ENCODE measurements at regions not wholly inside any gene's neighbourhood (a gene's known extent, or its start where the extent isn't known, plus 50 kb on each side); places are given as distances from the start of the nearest gene placed in this dataset.
A peak's percentile ranks its signal among the peaks of the same experiment; 100 is the strongest.

DNA sequence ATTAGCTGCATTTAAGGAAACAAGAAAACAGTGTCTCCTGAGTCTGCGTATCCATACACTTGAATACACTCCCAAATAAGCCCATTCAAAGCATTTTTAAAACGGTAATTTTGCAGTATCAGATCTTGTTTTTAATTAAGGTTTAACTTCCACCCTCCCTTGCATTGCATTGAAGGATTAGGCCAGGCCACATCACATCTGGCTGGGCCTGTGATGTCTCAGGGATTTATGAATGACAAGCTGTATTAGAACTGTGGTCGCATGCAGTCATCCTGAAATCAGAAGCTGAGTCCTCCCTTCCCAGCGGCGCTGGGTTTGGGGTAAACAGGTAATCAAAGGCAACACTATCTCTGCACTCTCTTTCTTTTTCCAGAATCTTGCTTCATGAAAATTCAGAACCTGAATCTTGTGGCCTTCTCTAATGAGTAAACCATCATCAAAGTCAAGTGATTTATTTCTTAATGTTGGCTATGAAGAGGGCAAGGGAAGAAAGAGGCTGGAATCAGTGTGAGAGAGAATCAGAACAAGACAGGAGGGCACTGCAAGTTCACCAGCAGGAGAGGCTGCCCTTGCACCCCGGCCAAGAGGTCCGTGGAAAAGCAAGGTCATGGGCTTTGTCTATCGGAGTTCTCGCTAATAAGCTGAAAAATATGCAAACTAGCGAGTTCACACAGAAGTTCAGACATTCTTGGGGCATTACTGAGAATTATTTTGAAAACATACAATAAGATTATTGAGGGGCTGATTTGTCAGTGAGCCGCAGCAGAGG, 80.0 kb upstream of the ZSWIM6 start:
- H3K4me1 Mint-ChIP-seq (ENCODE audit: low read depth in 2 of 2): no peaks in the 10 kb centered on the region
- no peak overlapping the region for H3K4me3 Mint-ChIP-seq
- H3K27me3 Mint-ChIP-seq: peaks cover 11 to 31% of the 10 kb centered on the region in 2 donors
- DNase-seq (ENCODE audit: low spot score): no peak
- no peak for ATAC-seq
- no peaks in the 10 kb centered on the region for H3K9me3 Mint-ChIP-seq
- H3K36me3 Mint-ChIP-seq: no peaks in the 10 kb centered on the region
- H3K27ac Mint-ChIP-seq: no peak overlapping the region

DNA sequence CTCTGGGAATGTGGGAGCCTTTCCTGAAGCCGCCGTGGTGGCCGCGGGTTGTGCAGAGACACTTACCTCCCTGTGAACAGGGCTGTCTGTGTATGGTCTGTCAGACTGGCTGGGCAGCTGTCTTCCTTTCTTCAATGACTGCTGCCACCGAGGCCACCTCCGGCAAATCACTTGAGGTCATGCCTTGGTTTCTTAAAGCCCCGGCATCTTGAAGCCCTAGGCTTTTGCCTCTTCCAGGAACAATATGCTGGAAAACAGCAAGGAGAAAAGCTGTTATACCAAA, 79.5 kb upstream of the ZSWIM6 start:
- H3K27ac Mint-ChIP-seq: no peak overlapping the region
- H3K4me3 Mint-ChIP-seq: no peak overlapping the region
- no peaks in the 10 kb centered on the region for H3K36me3 Mint-ChIP-seq
- DNase-seq (ENCODE audit: low spot score) (no peak), ATAC-seq (no peak)
- no peaks in the 10 kb centered on the region for H3K4me1 Mint-ChIP-seq (ENCODE audit: low read depth in 2 of 2)
- peaks cover 11 to 31% of the 10 kb centered on the region in 2 donors for H3K27me3 Mint-ChIP-seq
- H3K9me3 Mint-ChIP-seq: no peaks in the 10 kb centered on the region

DNA sequence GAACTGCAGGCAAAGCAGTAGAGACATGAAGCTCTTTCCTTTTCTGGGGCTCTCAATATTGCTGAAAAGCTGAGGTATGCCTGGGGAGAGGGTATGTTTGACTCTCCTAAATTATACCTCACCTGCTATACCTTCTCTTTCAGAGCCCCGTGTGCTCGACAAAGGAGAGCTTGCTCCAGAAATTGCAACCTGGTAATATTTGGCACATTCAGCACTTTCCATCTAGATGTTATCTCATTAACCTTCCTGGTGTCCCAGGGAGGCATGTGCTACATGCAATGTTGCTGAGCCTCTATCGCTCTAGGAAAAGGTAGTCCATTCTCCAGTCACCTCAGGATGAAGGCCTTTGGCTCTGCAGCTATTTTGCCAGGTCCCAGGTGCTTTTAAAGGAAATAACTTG, 78.5 kb upstream of the ZSWIM6 start:
- Mint-ChIP-seq H3K4me1 (ENCODE audit: low read depth in 2 of 2) (no peaks in the 10 kb centered on the region), H3K36me3 (no peaks in the 10 kb centered on the region), H3K9me3 (no peaks in the 10 kb centered on the region), H3K4me3 (no peak overlapping the region), H3K27ac (no peak overlapping the region), H3K27me3 (peaks cover 11 to 31% of the 10 kb centered on the region in 2 donors)
- DNase-seq (ENCODE audit: low spot score) (no peak), ATAC-seq (no peak)

DNA sequence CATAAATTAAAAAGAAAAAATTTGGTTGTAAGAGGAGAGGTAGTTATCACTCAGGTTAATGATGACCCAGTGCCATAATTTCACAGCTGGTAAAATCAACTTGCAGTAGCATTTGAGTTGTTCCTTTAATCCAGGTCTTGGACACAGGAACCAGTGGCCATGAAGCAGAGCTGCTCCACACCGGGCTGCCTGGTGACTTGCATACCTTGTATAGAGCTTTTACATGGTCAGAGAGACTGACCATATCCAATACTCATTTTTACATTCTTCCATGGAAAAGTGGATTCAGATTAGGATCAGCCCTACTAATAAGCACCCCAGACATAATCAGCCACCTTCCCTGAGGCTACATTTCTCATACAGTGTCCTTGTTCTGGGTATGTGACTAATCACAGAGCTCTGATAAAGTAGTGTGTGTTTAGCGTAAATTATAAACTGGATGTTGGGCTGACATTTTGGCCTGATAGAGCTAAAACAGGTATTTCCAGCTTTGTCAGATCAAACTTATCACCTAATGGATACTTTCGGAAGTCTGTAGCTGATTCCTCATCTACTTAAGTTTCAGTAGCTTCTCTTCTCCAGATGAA, 77.0 kb upstream of the ZSWIM6 start:
- DNase-seq (ENCODE audit: low spot score) (no peak), ATAC-seq (no peak)
- no peaks in the 10 kb centered on the region for H3K4me1 Mint-ChIP-seq (ENCODE audit: low read depth in 2 of 2)
- no peaks in the 10 kb centered on the region for H3K9me3 Mint-ChIP-seq
- peaks cover 13 to 37% of the 10 kb centered on the region in 2 donors for H3K27me3 Mint-ChIP-seq
- no peaks in the 10 kb centered on the region for H3K36me3 Mint-ChIP-seq
- H3K27ac Mint-ChIP-seq: no peak overlapping the region
- no peak overlapping the region for H3K4me3 Mint-ChIP-seq

DNA sequence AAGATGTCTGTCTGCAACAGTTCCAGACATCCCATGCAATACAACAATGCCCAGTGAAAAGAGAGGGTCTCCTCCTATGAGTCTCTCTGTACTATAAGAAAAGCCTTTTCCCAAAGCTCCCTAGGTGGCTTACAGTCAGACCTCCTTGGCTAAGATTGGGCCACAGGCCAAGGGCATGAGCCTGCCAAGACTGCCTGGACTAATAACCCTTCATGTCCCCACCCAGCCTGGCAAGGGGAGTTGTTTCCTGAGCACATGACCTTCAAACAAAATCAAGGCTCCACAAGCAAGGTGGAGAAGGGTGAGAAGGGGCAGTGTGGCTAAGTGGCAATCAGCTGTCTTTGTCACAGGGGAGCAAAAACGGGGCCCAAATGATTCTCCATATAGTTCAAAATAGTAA, 75.6 kb upstream of the ZSWIM6 start:
- Mint-ChIP-seq H3K4me1 (ENCODE audit: low read depth in 2 of 2) (no peaks in the 10 kb centered on the region), H3K9me3 (no peaks in the 10 kb centered on the region), H3K27me3 (peaks cover 15 to 32% of the 10 kb centered on the region in 2 donors)

DNA sequence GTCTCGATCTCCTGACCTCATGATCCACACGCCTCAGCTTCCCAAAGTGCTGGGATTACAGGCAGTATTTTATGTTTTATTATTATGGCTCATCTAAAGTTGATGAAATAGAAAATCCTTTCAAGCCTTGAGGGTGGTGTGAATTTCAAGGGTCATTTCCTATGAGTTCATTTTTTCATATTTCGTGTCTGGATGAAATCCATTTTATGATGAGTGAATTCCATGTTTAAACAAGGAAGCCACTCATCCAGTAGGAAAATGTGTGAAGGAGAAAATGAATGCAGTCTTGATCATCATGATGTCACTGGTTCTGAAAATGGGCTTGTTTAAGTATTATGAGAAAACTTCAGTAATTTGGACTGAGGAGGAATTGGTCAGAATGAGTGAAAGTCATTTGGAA, 74.6 kb upstream of the ZSWIM6 start:
- Mint-ChIP-seq H3K4me3 (no peak overlapping the region), H3K36me3 (no peaks in the 10 kb centered on the region), H3K27ac (no peak overlapping the region), H3K4me1 (ENCODE audit: low read depth in 2 of 2) (no peaks in the 10 kb centered on the region), H3K9me3 (no peaks in the 10 kb centered on the region), H3K27me3 (peaks cover 12 to 27% of the 10 kb centered on the region in 2 donors)
- ATAC-seq (no peak), DNase-seq (ENCODE audit: low spot score) (no peak)

More for the DNA sequence above, 75.6 kb upstream of the ZSWIM6 start:
- no peak for DNase-seq (ENCODE audit: low spot score)
- Mint-ChIP-seq H3K27ac (no peak overlapping the region), H3K4me3 (no peak overlapping the region), H3K36me3 (no peaks in the 10 kb centered on the region)
- peak in 1 of 2 donors; percentile 36 for ATAC-seq

DNA sequence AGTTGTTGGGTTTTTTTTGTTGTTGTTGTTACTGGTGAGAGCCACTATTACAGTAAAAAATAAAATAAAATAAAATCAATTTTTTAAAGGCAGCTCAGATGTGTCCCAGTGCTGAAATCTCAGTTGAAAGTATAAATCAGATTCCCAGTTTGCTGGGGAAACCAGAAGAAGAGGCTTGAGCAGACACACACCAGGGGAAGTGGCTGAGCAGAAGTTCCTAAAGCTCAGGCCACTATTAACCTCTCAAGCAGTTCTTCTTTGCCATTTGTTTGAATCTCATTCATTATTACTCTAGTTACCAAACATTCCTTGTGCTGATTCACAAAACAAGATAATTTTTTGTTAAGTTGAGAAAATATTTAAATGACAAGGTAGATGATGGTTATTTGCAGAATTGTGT, 70.9 kb upstream of the ZSWIM6 start:
- no peak for ATAC-seq
- Mint-ChIP-seq H3K9me3 (no peaks in the 10 kb centered on the region), H3K36me3 (no peaks in the 10 kb centered on the region), H3K27ac (no peak overlapping the region), H3K27me3 (peaks cover 13 to 30% of the 10 kb centered on the region in 2 donors), H3K4me3 (no peak overlapping the region), H3K4me1 (ENCODE audit: low read depth in 2 of 2) (no peaks in the 10 kb centered on the region)
- DNase-seq (ENCODE audit: low spot score): no peak

DNA sequence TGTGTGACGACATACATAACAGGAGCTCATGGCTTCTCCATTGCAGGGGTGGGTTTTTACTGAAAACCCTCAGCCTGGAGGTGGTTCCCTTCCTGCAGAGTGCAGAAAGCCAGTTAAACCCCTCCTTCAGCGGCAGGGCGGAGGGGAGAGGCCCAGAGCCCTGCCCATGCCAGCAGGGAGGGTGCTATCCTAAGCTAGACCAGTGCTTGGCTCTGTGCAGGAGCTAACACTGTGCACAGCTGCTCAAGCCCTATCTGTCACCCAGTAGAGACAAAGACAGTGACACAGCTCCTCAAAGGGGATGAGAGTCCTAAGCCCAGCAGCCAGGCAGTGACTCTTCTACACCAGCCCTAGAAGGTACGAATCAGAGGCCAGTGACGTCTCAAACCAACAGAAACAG, 70.0 kb upstream of the ZSWIM6 start:
- no peaks in the 10 kb centered on the region for H3K4me1 Mint-ChIP-seq (ENCODE audit: low read depth in 2 of 2)
- H3K27ac Mint-ChIP-seq: no peak overlapping the region
- H3K4me3 Mint-ChIP-seq: no peak overlapping the region
- peaks cover 15 to 32% of the 10 kb centered on the region in 2 donors for H3K27me3 Mint-ChIP-seq
- no peak for DNase-seq (ENCODE audit: low spot score)
- H3K36me3 Mint-ChIP-seq: no peaks in the 10 kb centered on the region
- H3K9me3 Mint-ChIP-seq: no peaks in the 10 kb centered on the region
- ATAC-seq: no peak

DNA sequence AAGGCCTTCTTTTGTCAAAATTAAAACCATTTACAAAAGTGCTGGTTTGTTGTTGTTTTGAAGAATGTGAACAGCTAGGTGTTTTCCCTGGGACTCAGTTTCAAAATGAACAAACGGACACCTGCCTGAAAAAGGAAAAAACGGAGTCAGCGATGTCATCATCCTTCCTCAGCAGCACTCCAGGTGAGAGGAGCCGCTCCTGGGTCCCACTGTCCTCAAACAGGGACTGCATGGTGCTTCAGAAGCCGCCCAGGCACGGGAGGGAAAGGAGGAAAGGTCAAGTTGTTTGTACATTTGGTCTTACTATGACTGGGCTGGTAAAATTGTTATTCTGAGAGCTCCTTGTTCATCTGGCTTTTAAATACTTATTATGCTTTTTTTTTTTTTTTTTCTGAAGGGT, 69.0 kb upstream of the ZSWIM6 start:
- Mint-ChIP-seq H3K36me3 (no peaks in the 10 kb centered on the region), H3K4me1 (ENCODE audit: low read depth in 2 of 2) (no peaks in the 10 kb centered on the region), H3K27me3 (peaks cover 20 to 32% of the 10 kb centered on the region in 2 donors), H3K4me3 (no peak overlapping the region), H3K27ac (no peak overlapping the region), H3K9me3 (no peaks in the 10 kb centered on the region)
- no peak for ATAC-seq
- DNase-seq (ENCODE audit: low spot score): no peak

DNA sequence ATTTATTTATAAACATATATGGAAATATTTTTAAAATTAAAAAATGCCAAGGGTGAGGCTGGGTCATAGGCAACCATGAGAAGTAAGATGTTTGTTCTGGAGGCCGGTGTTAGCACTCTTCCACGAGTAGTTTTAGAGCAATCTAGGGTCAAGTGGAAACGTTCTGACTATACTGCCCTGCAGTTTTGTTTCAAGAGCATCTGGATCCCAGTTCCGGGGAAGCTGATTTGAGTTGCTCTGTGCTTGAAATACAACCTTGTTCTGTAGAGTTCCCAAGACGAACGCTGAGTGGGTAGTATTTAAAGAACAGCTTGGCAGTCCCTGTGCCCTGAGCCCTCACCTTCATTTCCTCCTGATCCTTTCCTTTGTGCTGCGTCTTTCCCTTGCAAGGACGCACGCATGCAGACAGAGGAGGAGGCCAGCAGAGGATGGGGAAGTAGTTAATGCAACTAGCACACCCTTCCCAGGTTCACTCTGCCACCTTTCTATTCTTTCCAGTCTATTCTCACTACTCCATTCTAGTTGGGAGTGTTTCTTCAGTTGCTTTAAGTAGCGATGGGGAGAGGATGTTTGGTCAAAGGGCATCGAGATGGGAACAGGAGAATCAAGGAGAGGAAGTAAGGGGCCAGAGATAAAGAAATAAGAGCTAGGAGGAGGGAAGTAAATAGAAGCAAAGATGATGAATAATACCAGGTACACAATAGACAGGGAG, 68.3 kb upstream of the ZSWIM6 start:
- DNase-seq (ENCODE audit: low spot score): no peak
- no peaks in the 10 kb centered on the region for H3K9me3 Mint-ChIP-seq
- no peaks in the 10 kb centered on the region for H3K4me1 Mint-ChIP-seq (ENCODE audit: low read depth in 2 of 2)
- ATAC-seq: no peak
- H3K4me3 Mint-ChIP-seq: no peak overlapping the region
- H3K27ac Mint-ChIP-seq: no peak overlapping the region
- H3K36me3 Mint-ChIP-seq: no peaks in the 10 kb centered on the region
- peaks cover 20 to 32% of the 10 kb centered on the region in 2 donors for H3K27me3 Mint-ChIP-seq

DNA sequence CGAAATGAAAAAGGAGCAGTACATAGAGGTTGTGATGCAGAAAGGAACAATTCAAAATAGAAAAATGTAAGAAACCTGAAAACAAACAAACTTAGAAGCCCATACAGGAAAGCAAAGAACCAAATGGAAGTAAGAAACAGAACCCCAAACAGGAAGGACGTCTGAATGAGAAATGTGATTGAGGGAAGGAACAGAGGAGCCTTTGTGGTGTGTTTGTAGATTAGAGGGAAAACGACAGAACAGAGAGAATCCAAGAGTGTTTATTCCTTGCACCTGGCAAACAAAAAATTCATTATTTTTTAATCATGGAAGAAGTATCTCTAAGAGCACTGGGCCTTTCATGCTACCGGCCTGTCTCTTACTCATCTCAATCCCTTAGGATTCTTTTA, 67.8 kb upstream of the ZSWIM6 start:
- Mint-ChIP-seq H3K9me3 (no peaks in the 10 kb centered on the region), H3K27me3 (peaks cover 22 to 36% of the 10 kb centered on the region in 2 donors), H3K4me3 (no peak overlapping the region), H3K36me3 (no peaks in the 10 kb centered on the region), H3K4me1 (ENCODE audit: low read depth in 2 of 2) (no peaks in the 10 kb centered on the region), H3K27ac (no peak overlapping the region)
- ATAC-seq (no peak), DNase-seq (ENCODE audit: low spot score) (no peak)

DNA sequence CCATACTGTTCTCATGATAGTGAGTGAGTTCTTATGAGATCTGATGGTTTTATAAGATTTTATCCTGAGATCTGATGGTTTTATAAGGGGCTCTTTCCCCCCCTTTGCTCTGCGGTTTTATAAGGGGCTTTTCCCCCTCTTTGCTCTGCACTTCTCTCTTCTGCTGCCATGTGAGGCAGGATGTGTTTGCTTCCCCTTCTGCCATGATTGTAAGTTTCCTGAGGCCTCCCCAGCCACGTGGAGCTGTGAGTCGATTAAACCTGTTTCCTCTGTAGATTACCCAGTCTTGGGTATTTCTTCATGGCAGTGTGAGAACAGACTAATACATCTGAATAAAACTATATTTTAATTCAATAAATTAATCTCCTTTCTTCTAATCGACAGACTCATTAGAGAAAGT, 64.9 kb upstream of the ZSWIM6 start:
- H3K27me3 Mint-ChIP-seq: peaks cover 18 to 22% of the 10 kb centered on the region in 2 donors
- no peak overlapping the region for H3K4me3 Mint-ChIP-seq
- H3K4me1 Mint-ChIP-seq (ENCODE audit: low read depth in 2 of 2): no peaks in the 10 kb centered on the region
- no peak for ATAC-seq
- no peak for DNase-seq (ENCODE audit: low spot score)
- no peaks in the 10 kb centered on the region for H3K9me3 Mint-ChIP-seq
- H3K36me3 Mint-ChIP-seq: no peaks in the 10 kb centered on the region
- no peak overlapping the region for H3K27ac Mint-ChIP-seq

DNA sequence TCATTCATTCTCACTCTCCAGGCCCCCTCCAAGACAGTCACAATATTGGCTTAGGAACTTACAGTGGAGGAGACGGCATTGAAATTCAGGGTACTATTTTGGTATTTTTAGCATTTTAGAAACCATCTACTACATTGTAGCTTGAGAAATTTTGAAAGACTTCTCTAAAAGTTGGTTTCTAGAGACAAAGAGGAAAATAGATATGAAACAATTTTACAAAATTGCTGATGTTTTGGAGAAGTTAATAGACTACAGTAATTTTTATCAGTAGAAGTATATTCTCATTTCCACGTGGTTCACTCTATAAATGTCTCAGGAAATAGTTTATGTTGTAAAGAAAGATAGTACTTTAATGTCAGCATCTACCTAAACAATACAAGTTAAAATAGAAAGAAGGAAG, 63.2 kb upstream of the ZSWIM6 start:
- no peak for DNase-seq (ENCODE audit: low spot score)
- H3K27ac Mint-ChIP-seq: no peak overlapping the region

DNA sequence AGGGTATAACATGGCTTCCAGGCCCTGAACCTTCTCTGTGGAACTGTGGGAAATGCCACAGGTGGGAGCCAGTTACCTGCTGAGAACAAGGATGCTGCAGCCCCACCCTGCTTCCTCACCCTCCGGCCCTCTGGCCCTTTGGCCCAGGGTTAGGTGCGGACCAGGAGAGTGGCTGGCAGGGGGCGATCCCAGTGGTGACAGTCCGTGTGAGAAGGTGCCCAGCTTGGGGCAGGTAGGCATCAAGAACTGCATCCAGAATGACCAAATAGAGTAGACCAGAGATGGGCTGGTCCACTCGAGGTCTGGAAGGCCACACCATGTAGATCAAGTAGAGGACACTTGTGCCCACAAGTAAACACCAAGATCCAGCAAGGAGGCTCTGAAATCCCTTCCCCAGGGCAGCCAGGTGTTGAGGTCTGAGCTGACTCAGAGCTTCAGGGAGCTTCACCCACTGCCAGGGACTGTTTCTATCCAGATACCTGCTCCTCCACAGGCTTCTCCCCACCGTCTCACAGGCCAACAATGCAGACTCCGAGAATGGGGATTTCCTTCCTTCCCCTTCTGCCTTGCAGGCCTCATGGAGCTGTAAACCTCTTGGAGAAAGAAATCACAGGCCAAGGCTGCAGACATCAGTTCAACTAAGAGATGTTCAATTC, 61.4 kb upstream of the ZSWIM6 start:
- H3K4me3 Mint-ChIP-seq: no peak overlapping the region
- H3K9me3 Mint-ChIP-seq: no peaks in the 10 kb centered on the region
- peaks cover 5 to 6% of the 10 kb centered on the region in 2 donors for H3K4me1 Mint-ChIP-seq (ENCODE audit: low read depth in 2 of 2)
- peaks cover 12% of the 10 kb centered on the region in 2 donors for H3K27me3 Mint-ChIP-seq
- no peaks in the 10 kb centered on the region for H3K36me3 Mint-ChIP-seq
- peak in 1 of 2 donors; percentile 52 for ATAC-seq
- no peak for DNase-seq (ENCODE audit: low spot score)
- no peak overlapping the region for H3K27ac Mint-ChIP-seq

More for the DNA sequence above, 63.2 kb upstream of the ZSWIM6 start:
- H3K27me3 Mint-ChIP-seq: peaks cover 16 to 18% of the 10 kb centered on the region in 2 donors
- no peak for ATAC-seq
- no peaks in the 10 kb centered on the region for H3K4me1 Mint-ChIP-seq (ENCODE audit: low read depth in 2 of 2)
- H3K4me3 Mint-ChIP-seq: no peak overlapping the region
- no peaks in the 10 kb centered on the region for H3K36me3 Mint-ChIP-seq
- H3K9me3 Mint-ChIP-seq: no peaks in the 10 kb centered on the region

All from natural killer cell treated with Interleukin-12 subunit alpha and Interleukin-12 subunit beta and Interleukin-15 and Interleukin-18, amount 100 ng/mL, for 72 hours (primary cell).